Left renal pelvis (tissue), 4 donors: ENCODE measurements at regions not wholly inside any gene's neighbourhood (a gene's known extent, or its start where the extent isn't known, plus 50 kb on each side); places are given as distances from the start of the nearest gene placed in this dataset.

Experiments
- DNase-seq, 4 donors: peaks; one replicate each; pipeline ENCODE4 v3.0.0-alpha.2; 2013; ENCODE audit warnings: low read depth in 4 of 4, low spot score in 3 of 4

- no peak for DNase-seq
Observed at GRCh38 chr2:5093056-5093455, 599.1 kb upstream of the SOX11 start.

GRCh38 chr2:5093518-5093917 is 598.7 kb upstream of the SOX11 start:
- no peak for DNase-seq

- no peak for DNase-seq
Observed at GRCh38 chr2:5094192-5094591, 598.0 kb upstream of the SOX11 start.

GRCh38 chr2:5098286-5098685 is 593.9 kb upstream of the SOX11 start:
- no peak for DNase-seq

GRCh38 chr2:5102823-5103222 is 589.4 kb upstream of the SOX11 start:
- no peak for DNase-seq

GRCh38 chr2:5111581-5111980 is 580.6 kb upstream of the SOX11 start:
- DNase-seq, result peak in 2 of 4 donors; percentile 14 to 34

GRCh38 chr2:5119046-5119445 is 573.1 kb upstream of the SOX11 start:
- DNase-seq, result no peak

- DNase-seq, result no peak
Observed at GRCh38 chr2:5121121-5121520, 571.1 kb upstream of the SOX11 start.

- DNase-seq, result no peak
Observed at GRCh38 chr2:5121642-5122041, 570.5 kb upstream of the SOX11 start.

- no peak for DNase-seq
Observed at GRCh38 chr2:5123582-5124196, 568.5 kb upstream of the SOX11 start.

GRCh38 chr2:5125017-5125730 is 567.0 kb upstream of the SOX11 start:
- no peak for DNase-seq

- DNase-seq, result no peak
Observed at GRCh38 chr2:5132281-5132680, 559.9 kb upstream of the SOX11 start.

- DNase-seq, result no peak
Observed at GRCh38 chr2:5140347-5140746, 551.8 kb upstream of the SOX11 start.

GRCh38 chr2:5144159-5144558 is 548.0 kb upstream of the SOX11 start:
- no peak for DNase-seq

- no peak for DNase-seq
Observed at GRCh38 chr2:5145053-5145452, 547.1 kb upstream of the SOX11 start.

GRCh38 chr2:5145801-5146200 is 546.4 kb upstream of the SOX11 start:
- no peak for DNase-seq

- DNase-seq, result no peak
Observed at GRCh38 chr2:5148392-5149085, 543.6 kb upstream of the SOX11 start.

GRCh38 chr2:5150871-5151270 is 541.3 kb upstream of the SOX11 start:
- DNase-seq, result no peak

GRCh38 chr2:5164776-5165525 is 527.2 kb upstream of the SOX11 start:
- DNase-seq, result peak in 2 of 4 donors; percentile 3 to 5

- no peak for DNase-seq
Observed at GRCh38 chr2:5172923-5173322, 519.3 kb upstream of the SOX11 start.

GRCh38 chr2:5173876-5174535 is 518.2 kb upstream of the SOX11 start:
- no peak for DNase-seq
